ENCODE measurements at regions not wholly inside any gene's neighbourhood (a gene's known extent, or its start where the extent isn't known, plus 50 kb on each side); places are given as distances from the start of the nearest gene placed in this dataset.

- H3K36me3 Mint-ChIP-seq (ENCODE audit: low read depth): no peaks in the 10 kb centered on the region
- peaks cover 15% of the 10 kb centered on the region for H3K4me1 Mint-ChIP-seq (ENCODE audit: low read depth)
- no peaks in the 10 kb centered on the region for H3K9me3 Mint-ChIP-seq
- H3K4me3 Mint-ChIP-seq: no peak overlapping the region
- no peak overlapping the region for H3K27ac Mint-ChIP-seq
- DNase-seq: no peak
- H3K27me3 Mint-ChIP-seq: no peaks in the 10 kb centered on the region
Measured at GRCh38 chr13:30009411-30009810, 159.0 kb upstream of the UBL3 start.

- no peak overlapping the region for H3K27ac Mint-ChIP-seq
- no peaks in the 10 kb centered on the region for H3K36me3 Mint-ChIP-seq (ENCODE audit: low read depth)
- peaks cover 19% of the 10 kb centered on the region for H3K4me1 Mint-ChIP-seq (ENCODE audit: low read depth)
- no peak for DNase-seq
- H3K4me3 Mint-ChIP-seq: no peak overlapping the region
- H3K9me3 Mint-ChIP-seq: no peaks in the 10 kb centered on the region
- no peaks in the 10 kb centered on the region for H3K27me3 Mint-ChIP-seq
Measured at GRCh38 chr13:30006246-30006645, 155.8 kb upstream of the UBL3 start.

- DNase-seq: no peak
- Mint-ChIP-seq H3K9me3 (no peaks in the 10 kb centered on the region), H3K4me1 (ENCODE audit: low read depth) (peaks cover 19% of the 10 kb centered on the region)
Measured at GRCh38 chr13:30004204-30004603, 153.8 kb upstream of the UBL3 start.

GRCh38 chr13:30002577-30002976, 152.2 kb upstream of the UBL3 start:
- Mint-ChIP-seq H3K27me3 (no peaks in the 10 kb centered on the region), H3K4me1 (ENCODE audit: low read depth) (peaks cover 19% of the 10 kb centered on the region), H3K9me3 (no peaks in the 10 kb centered on the region), H3K4me3 (no peak overlapping the region), H3K27ac (no peak overlapping the region), H3K36me3 (ENCODE audit: low read depth) (no peaks in the 10 kb centered on the region)
- DNase-seq: no peak

More at GRCh38 chr13:30004204-30004603, 153.8 kb upstream of the UBL3 start:
- H3K36me3 Mint-ChIP-seq (ENCODE audit: low read depth): no peaks in the 10 kb centered on the region
- H3K4me3 Mint-ChIP-seq: no peak overlapping the region
- H3K27ac Mint-ChIP-seq: no peak overlapping the region
- no peaks in the 10 kb centered on the region for H3K27me3 Mint-ChIP-seq

GRCh38 chr13:30000370-30000765, 150.0 kb upstream of the UBL3 start:
- Mint-ChIP-seq H3K4me3 (no peak overlapping the region), H3K36me3 (ENCODE audit: low read depth) (no peaks in the 10 kb centered on the region), H3K27ac (no peak overlapping the region), H3K27me3 (no peaks in the 10 kb centered on the region), H3K4me1 (ENCODE audit: low read depth) (peaks cover 8% of the 10 kb centered on the region), H3K9me3 (no peaks in the 10 kb centered on the region)
- no peak for DNase-seq

- peaks cover 5% of the 10 kb centered on the region for H3K4me1 Mint-ChIP-seq (ENCODE audit: low read depth)
- H3K36me3 Mint-ChIP-seq (ENCODE audit: low read depth): no peaks in the 10 kb centered on the region
- no peaks in the 10 kb centered on the region for H3K9me3 Mint-ChIP-seq
- H3K27ac Mint-ChIP-seq: no peak overlapping the region
- H3K27me3 Mint-ChIP-seq: no peaks in the 10 kb centered on the region
- no peak for DNase-seq
- no peak overlapping the region for H3K4me3 Mint-ChIP-seq
Measured at GRCh38 chr13:29999492-30000369, 149.3 kb upstream of the UBL3 start.

GRCh38 chr13:29996316-29996715, 145.9 kb upstream of the UBL3 start:
- DNase-seq: no peak
- Mint-ChIP-seq H3K27me3 (no peaks in the 10 kb centered on the region), H3K27ac (no peak overlapping the region), H3K9me3 (no peaks in the 10 kb centered on the region), H3K36me3 (ENCODE audit: low read depth) (no peaks in the 10 kb centered on the region), H3K4me1 (ENCODE audit: low read depth) (no peaks in the 10 kb centered on the region), H3K4me3 (no peak overlapping the region)

- H3K36me3 Mint-ChIP-seq (ENCODE audit: low read depth): no peaks in the 10 kb centered on the region
- no peak for DNase-seq
- H3K4me1 Mint-ChIP-seq (ENCODE audit: low read depth): no peaks in the 10 kb centered on the region
- no peaks in the 10 kb centered on the region for H3K9me3 Mint-ChIP-seq
- H3K4me3 Mint-ChIP-seq: no peak overlapping the region
- H3K27me3 Mint-ChIP-seq: no peaks in the 10 kb centered on the region
- no peak overlapping the region for H3K27ac Mint-ChIP-seq
Measured at GRCh38 chr13:29994911-29995595, 144.6 kb upstream of the UBL3 start.

- no peak for DNase-seq
- Mint-ChIP-seq H3K36me3 (ENCODE audit: low read depth) (no peaks in the 10 kb centered on the region), H3K4me3 (no peak overlapping the region), H3K27ac (no peak overlapping the region), H3K4me1 (ENCODE audit: low read depth) (no peaks in the 10 kb centered on the region), H3K27me3 (no peaks in the 10 kb centered on the region), H3K9me3 (no peaks in the 10 kb centered on the region)
Measured at GRCh38 chr13:29993716-29994488, 143.5 kb upstream of the UBL3 start.

- peaks cover 1% of the 10 kb centered on the region for H3K9me3 Mint-ChIP-seq
- H3K27me3 Mint-ChIP-seq: no peaks in the 10 kb centered on the region
- H3K36me3 Mint-ChIP-seq (ENCODE audit: low read depth): no peaks in the 10 kb centered on the region
- H3K27ac Mint-ChIP-seq: no peak overlapping the region
- no peak for DNase-seq
- no peak overlapping the region for H3K4me3 Mint-ChIP-seq
- no peaks in the 10 kb centered on the region for H3K4me1 Mint-ChIP-seq (ENCODE audit: low read depth)
Measured at GRCh38 chr13:29993196-29993595, 142.8 kb upstream of the UBL3 start.

- no peak overlapping the region for H3K27ac Mint-ChIP-seq
- H3K36me3 Mint-ChIP-seq (ENCODE audit: low read depth): peaks cover 2% of the 10 kb centered on the region
- peaks cover 10% of the 10 kb centered on the region for H3K9me3 Mint-ChIP-seq
- no peak overlapping the region for H3K4me3 Mint-ChIP-seq
- DNase-seq: no peak
- H3K27me3 Mint-ChIP-seq: no peaks in the 10 kb centered on the region
- H3K4me1 Mint-ChIP-seq (ENCODE audit: low read depth): no peaks in the 10 kb centered on the region
Measured at GRCh38 chr13:29991343-29991742, 140.9 kb upstream of the UBL3 start.

- Mint-ChIP-seq H3K4me3 (no peak overlapping the region), H3K9me3 (peaks cover 10% of the 10 kb centered on the region), H3K27me3 (no peaks in the 10 kb centered on the region), H3K36me3 (ENCODE audit: low read depth) (peaks cover 2% of the 10 kb centered on the region), H3K27ac (no peak overlapping the region), H3K4me1 (ENCODE audit: low read depth) (no peaks in the 10 kb centered on the region)
- DNase-seq: no peak
Measured at GRCh38 chr13:29987340-29987739, 136.9 kb upstream of the UBL3 start.

GRCh38 chr13:29980339-29980738, 129.9 kb upstream of the UBL3 start:
- DNase-seq: no peak

GRCh38 chr13:29978211-29978610, 127.8 kb upstream of the UBL3 start:
- no peaks in the 10 kb centered on the region for H3K36me3 Mint-ChIP-seq (ENCODE audit: low read depth)
- H3K4me3 Mint-ChIP-seq: no peak overlapping the region
- no peak overlapping the region for H3K27ac Mint-ChIP-seq
- H3K4me1 Mint-ChIP-seq (ENCODE audit: low read depth): peaks cover 3% of the 10 kb centered on the region
- no peak for DNase-seq
- H3K27me3 Mint-ChIP-seq: no peaks in the 10 kb centered on the region
- peaks cover 3% of the 10 kb centered on the region for H3K9me3 Mint-ChIP-seq

More at GRCh38 chr13:29980339-29980738, 129.9 kb upstream of the UBL3 start:
- Mint-ChIP-seq H3K27me3 (no peaks in the 10 kb centered on the region), H3K9me3 (peaks cover 3% of the 10 kb centered on the region), H3K4me3 (no peak overlapping the region), H3K27ac (no peak overlapping the region), H3K4me1 (ENCODE audit: low read depth) (no peaks in the 10 kb centered on the region), H3K36me3 (ENCODE audit: low read depth) (no peaks in the 10 kb centered on the region)

Data from activated T-cell treated with anti-CD3 and anti-CD28 coated beads, Interleukin-2, amount 50 U/mL, for 24 hours (primary cell).